ENCODE measurements at regions not wholly inside any gene's neighbourhood (a gene's known extent, or its start where the extent isn't known, plus 50 kb on each side); places are given as distances from the start of the nearest gene placed in this dataset.

DNA sequence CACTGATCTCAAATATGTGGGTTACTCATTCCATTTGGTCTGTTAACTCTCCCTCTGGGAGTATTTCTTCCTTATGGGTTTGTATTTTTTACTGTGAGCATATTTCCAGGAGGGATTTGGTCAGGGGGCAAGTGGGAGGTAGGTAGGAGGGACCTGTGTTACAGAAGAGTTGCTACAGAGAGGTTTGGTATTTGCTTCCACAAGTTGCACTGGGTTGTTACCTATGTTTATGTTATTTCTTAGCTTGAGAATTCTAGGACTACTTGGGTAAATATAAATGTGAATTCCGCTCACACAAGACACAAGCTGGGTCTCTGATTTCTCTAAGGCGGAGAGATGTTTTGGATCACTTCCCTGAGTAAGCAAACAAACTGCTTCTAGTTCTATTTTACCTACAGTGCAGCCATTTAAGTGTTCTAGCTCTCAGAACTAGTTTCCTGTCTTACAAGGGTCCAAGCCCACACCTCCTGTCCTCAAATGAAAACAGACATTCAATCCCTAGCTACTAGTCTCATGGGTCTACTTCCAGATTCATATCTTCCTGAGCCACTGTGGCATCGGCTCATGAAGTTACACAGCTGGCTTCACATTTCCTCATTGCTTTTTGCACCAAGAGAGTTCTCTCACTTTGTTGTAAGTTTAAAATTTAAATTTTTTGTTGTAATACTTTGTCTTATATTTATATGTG, 75.4 kb upstream of the PPP1R3C start:
- no peaks in the 10 kb centered on the region for H3K36me3 Mint-ChIP-seq (ENCODE audit: low read depth)
- no peak overlapping the region for H3K4me3 Mint-ChIP-seq (ENCODE audit: unreplicated experiment)
- H3K27ac Mint-ChIP-seq (ENCODE audit: unreplicated experiment) = peak overlapping the region; percentile 68
- no peaks in the 10 kb centered on the region for H3K9me3 Mint-ChIP-seq (ENCODE audit: low read depth)
- no peak for TF ChIP-seq CTCF (IDR thresholded peaks at IDR 0.05)
- DNase-seq (ENCODE audit: low spot score) = no peak
- H3K4me1 Mint-ChIP-seq (ENCODE audit: low read depth) = peaks cover 39% of the 10 kb centered on the region
- H3K27me3 Mint-ChIP-seq (ENCODE audit: low read depth) = no peaks in the 10 kb centered on the region

DNA sequence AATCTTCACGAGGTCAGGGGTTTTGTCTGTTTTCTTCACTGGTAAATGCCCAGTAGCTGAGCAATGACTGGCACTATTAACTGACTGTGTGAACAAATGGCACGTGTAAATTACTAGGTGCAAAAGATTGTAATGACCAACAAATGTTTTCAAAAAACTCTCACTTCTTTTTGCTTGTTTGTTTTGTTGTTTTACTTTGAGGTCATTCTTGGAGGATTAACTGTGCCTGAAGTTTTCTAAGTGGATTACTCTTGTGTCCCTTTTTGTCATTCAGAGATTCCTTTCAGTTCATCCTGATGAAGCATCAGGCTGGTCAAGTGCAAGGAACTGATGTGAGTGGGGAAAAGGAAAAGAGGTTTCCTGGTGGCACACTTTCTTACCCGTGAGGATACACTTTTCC, 74.4 kb upstream of the PPP1R3C start:
- no peak overlapping the region for H3K27ac Mint-ChIP-seq (ENCODE audit: unreplicated experiment)
- H3K4me1 Mint-ChIP-seq (ENCODE audit: low read depth) = peaks cover 35% of the 10 kb centered on the region
- no peaks in the 10 kb centered on the region for H3K27me3 Mint-ChIP-seq (ENCODE audit: low read depth)
- no peaks in the 10 kb centered on the region for H3K9me3 Mint-ChIP-seq (ENCODE audit: low read depth)
- no peak for DNase-seq (ENCODE audit: low spot score)
- no peak for TF ChIP-seq CTCF (IDR thresholded peaks at IDR 0.05)
- H3K4me3 Mint-ChIP-seq (ENCODE audit: unreplicated experiment) = no peak overlapping the region
- no peaks in the 10 kb centered on the region for H3K36me3 Mint-ChIP-seq (ENCODE audit: low read depth)

- Mint-ChIP-seq H3K9me3 (ENCODE audit: low read depth) (no peaks in the 10 kb centered on the region), H3K4me1 (ENCODE audit: low read depth) (peaks cover 27% of the 10 kb centered on the region)
These were observed 73.2 kb upstream of the PPP1R3C start for GRCh38 chr10:91705948-91706670.

GRCh38 chr10:91702620-91703019, 69.7 kb upstream of the PPP1R3C start:
- no peak for TF ChIP-seq CTCF (IDR thresholded peaks at IDR 0.05)
- no peaks in the 10 kb centered on the region for H3K9me3 Mint-ChIP-seq (ENCODE audit: low read depth)
- no peak overlapping the region for H3K27ac Mint-ChIP-seq (ENCODE audit: unreplicated experiment)
- no peaks in the 10 kb centered on the region for H3K36me3 Mint-ChIP-seq (ENCODE audit: low read depth)
- no peak overlapping the region for H3K4me3 Mint-ChIP-seq (ENCODE audit: unreplicated experiment)
- DNase-seq (ENCODE audit: low spot score) = no peak
- H3K4me1 Mint-ChIP-seq (ENCODE audit: low read depth) = peaks cover 16% of the 10 kb centered on the region
- H3K27me3 Mint-ChIP-seq (ENCODE audit: low read depth) = no peaks in the 10 kb centered on the region

More at GRCh38 chr10:91705948-91706670, 73.2 kb upstream of the PPP1R3C start:
- DNase-seq (ENCODE audit: low spot score) = no peak
- no peak for TF ChIP-seq CTCF (IDR thresholded peaks at IDR 0.05)
- Mint-ChIP-seq H3K27ac (ENCODE audit: unreplicated experiment) (no peak overlapping the region), H3K36me3 (ENCODE audit: low read depth) (no peaks in the 10 kb centered on the region), H3K4me3 (ENCODE audit: unreplicated experiment) (no peak overlapping the region), H3K27me3 (ENCODE audit: low read depth) (no peaks in the 10 kb centered on the region)

GRCh38 chr10:91700788-91701444, 68.0 kb upstream of the PPP1R3C start:
- Mint-ChIP-seq H3K4me3 (ENCODE audit: unreplicated experiment) (no peak overlapping the region), H3K27me3 (ENCODE audit: low read depth) (no peaks in the 10 kb centered on the region), H3K27ac (ENCODE audit: unreplicated experiment) (no peak overlapping the region), H3K9me3 (ENCODE audit: low read depth) (no peaks in the 10 kb centered on the region), H3K36me3 (ENCODE audit: low read depth) (no peaks in the 10 kb centered on the region), H3K4me1 (ENCODE audit: low read depth) (peaks cover 11% of the 10 kb centered on the region)
- DNase-seq (ENCODE audit: low spot score) = no peak
- TF ChIP-seq CTCF (IDR thresholded peaks at IDR 0.05) = no peak
